HL-60 (cell line): ENCODE measurements at regions not wholly inside any gene's neighbourhood (a gene's known extent, or its start where the extent isn't known, plus 50 kb on each side); places are given as distances from the start of the nearest gene placed in this dataset.

Source experiments
- DNase-seq, 2 experiments: peaks; one replicate each; pipeline ENCODE4 v3.0.0-alpha.2; 2010 to 2020; ENCODE audit warnings: low read depth in 1 of 2, low spot score in 1 of 2
- H3K27ac ChIP-seq: fragments of 250-450 bp; sonication (Bioruptor Pico); replicated peaks from 2 replicates; pipeline ENCODE4 v1.5.1; 2020; ENCODE audit warnings: mild to moderate bottlenecking, moderate library complexity
- H3K27me3 ChIP-seq: fragments of 250-450 bp; sonication (Bioruptor Pico); 2 replicates; pipeline ENCODE4 v1.5.1; 2021; ENCODE audit warnings: mild to moderate bottlenecking, moderate library complexity; ENCODE audit not compliant: insufficient read depth, poor library complexity, severe bottlenecking
- H3K4me3 ChIP-seq: replicated peaks from 2 replicates; pipeline ENCODE4 v1.5.1; 2011; ENCODE audit warnings: mild to moderate bottlenecking, control low read depth, low read length; ENCODE audit not compliant: insufficient read depth
- CTCF ChIP-seq: IDR thresholded peaks from one replicate; pipeline ENCODE4 v1.5.1; 2011; ENCODE audit warnings: low read length, control low read depth, inconsistent platforms; ENCODE audit not compliant: insufficient read depth
- GABPA ChIP-seq: IDR thresholded peaks from 2 replicates; pipeline ENCODE4 v1.6.1; 2012; ENCODE audit warnings: low read depth
- POLR2AphosphoS5 ChIP-seq: IDR thresholded peaks from 2 replicates; pipeline ENCODE4 v1.6.1; 2012; ENCODE audit warnings: low read depth
- SPI1 ChIP-seq: IDR thresholded peaks from 2 replicates; pipeline ENCODE4 v1.6.1; 2012; ENCODE audit warnings: low read depth, mild to moderate bottlenecking, borderline replicate concordance
- TF ChIP-seq, protein P1 (sequence below): IDR thresholded peaks from 2 replicates; pipeline ENCODE4 v1.6.1; 2012; ENCODE audit warnings: low read depth; ENCODE audit not compliant: insufficient replicate concordance

DNA sequence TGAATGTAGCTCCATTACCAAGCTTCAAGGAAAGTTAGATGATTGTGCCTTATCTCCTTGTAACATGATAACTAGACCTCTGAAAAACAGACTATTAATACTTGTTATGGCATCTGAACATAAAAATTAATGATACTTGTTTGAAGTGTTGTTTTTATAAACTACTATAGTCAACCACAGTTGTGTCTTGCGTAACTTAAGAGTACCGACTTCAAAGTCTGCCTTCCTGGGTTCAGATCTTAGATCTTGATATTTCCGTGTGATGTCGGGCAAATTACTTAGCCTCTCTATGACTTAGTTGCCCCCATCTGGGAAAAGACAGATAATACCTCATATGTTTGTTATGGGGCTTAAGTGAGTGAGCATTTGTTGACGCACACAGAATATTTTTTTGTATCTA, 906.5 kb downstream of the JRKL start:
- DNase-seq: no peak
- TF ChIP-seq SPI1: no peak
- TF ChIP-seq, protein P1, sequence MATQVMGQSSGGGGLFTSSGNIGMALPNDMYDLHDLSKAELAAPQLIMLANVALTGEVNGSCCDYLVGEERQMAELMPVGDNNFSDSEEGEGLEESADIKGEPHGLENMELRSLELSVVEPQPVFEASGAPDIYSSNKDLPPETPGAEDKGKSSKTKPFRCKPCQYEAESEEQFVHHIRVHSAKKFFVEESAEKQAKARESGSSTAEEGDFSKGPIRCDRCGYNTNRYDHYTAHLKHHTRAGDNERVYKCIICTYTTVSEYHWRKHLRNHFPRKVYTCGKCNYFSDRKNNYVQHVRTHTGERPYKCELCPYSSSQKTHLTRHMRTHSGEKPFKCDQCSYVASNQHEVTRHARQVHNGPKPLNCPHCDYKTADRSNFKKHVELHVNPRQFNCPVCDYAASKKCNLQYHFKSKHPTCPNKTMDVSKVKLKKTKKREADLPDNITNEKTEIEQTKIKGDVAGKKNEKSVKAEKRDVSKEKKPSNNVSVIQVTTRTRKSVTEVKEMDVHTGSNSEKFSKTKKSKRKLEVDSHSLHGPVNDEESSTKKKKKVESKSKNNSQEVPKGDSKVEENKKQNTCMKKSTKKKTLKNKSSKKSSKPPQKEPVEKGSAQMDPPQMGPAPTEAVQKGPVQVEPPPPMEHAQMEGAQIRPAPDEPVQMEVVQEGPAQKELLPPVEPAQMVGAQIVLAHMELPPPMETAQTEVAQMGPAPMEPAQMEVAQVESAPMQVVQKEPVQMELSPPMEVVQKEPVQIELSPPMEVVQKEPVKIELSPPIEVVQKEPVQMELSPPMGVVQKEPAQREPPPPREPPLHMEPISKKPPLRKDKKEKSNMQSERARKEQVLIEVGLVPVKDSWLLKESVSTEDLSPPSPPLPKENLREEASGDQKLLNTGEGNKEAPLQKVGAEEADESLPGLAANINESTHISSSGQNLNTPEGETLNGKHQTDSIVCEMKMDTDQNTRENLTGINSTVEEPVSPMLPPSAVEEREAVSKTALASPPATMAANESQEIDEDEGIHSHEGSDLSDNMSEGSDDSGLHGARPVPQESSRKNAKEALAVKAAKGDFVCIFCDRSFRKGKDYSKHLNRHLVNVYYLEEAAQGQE: no peak
- no peak for TF ChIP-seq GABPA
- TF ChIP-seq POLR2AphosphoS5: no peak
- no peak for TF ChIP-seq CTCF
- Histone ChIP-seq H3K27ac (no peak overlapping the region), H3K27me3 (no peaks in the 10 kb centered on the region), H3K4me3 (no peak overlapping the region)

DNA sequence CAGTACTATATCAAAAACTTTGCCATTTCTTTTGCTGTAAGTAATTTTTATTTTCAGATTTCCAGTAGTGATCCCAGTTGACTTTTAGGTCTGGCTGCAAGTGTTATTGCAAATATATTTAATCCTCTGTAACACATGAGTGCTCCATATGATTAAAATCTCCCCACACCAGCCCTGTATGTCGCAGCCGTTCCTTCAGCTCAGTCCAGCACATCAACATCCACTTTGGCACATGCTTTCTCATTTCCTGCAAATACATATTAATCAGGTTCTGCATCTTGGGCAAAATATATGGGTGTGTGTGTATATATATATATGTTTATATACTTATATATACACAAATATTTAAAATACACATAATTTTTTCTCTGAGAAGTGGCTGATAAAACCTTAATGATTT, 919.5 kb downstream of the JRKL start:
- Histone ChIP-seq H3K4me3 (no peak overlapping the region), H3K27me3 (no peaks in the 10 kb centered on the region), H3K27ac (no peak overlapping the region)
- no peak for DNase-seq
- no peak for TF ChIP-seq POLR2AphosphoS5

GRCh38 chr11:97325693-97326092, 935.9 kb downstream of the JRKL start:
- DNase-seq: no peak
- Histone ChIP-seq H3K27me3 (no peaks in the 10 kb centered on the region), H3K27ac (no peak overlapping the region), H3K4me3 (no peak overlapping the region)
- no peak for TF ChIP-seq SPI1
- no peak for TF ChIP-seq GABPA
- no peak for TF ChIP-seq POLR2AphosphoS5
- TF ChIP-seq, protein P1: no peak
- TF ChIP-seq CTCF: no peak

- Histone ChIP-seq H3K27me3 (no peaks in the 10 kb centered on the region), H3K4me3 (no peak overlapping the region), H3K27ac (no peak overlapping the region)
- no peak for DNase-seq
- no peak for TF ChIP-seq GABPA
- TF ChIP-seq SPI1: no peak
- TF ChIP-seq CTCF: no peak
- TF ChIP-seq, protein P1: no peak
- TF ChIP-seq POLR2AphosphoS5: no peak
These were observed 942.5 kb downstream of the JRKL start for GRCh38 chr11:97332271-97332670.
